ENCODE measurements at regions not wholly inside any gene's neighbourhood (a gene's known extent, or its start where the extent isn't known, plus 50 kb on each side); places are given as distances from the start of the nearest gene placed in this dataset.
"Not testable (repeated sequence)": the region's sequence is repeated elsewhere in the genome, so short reads cannot be mapped to it uniquely, and the experiment has no call there.

DNA sequence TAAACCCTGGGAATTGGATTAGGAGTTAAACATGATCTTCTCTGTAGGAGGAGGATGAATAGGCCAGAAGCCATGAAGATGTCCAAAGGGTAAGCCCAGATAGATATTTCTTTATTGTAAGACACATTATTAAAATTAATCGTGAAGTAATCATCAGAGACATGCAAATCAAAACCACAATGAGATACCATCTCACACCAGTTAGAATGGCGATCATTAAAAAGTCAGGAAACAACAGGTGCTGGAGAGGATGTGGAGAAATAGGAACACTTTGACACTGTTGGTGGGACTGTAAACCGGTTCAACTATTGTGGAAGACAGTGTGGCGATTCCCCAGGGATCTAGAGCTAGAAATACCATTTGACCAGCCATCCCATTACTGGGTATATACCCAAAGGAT is 741.2 kb upstream of the ZNF608 start:
- not testable (repeated sequence) for DNase-seq

DNA sequence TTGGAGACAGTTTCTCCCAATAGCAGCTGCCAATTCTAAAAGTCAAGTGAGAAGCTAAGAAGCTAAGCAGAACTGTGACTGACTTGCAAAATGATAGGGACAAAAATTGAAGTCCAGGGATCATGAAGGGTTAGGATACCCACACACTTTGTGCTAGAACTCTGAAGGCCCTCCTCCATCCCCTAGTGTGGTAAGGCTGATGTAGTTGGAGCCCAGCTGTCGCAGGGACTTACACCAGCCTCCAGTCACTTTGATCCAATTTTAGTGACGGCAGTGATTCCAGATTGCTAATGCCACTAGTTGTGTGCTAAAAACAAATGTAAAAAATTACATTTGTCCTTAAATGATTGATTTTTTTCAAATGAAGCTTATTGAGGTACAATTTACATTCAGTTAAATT is 742.7 kb upstream of the ZNF608 start:
- DNase-seq, result no peak

DNA sequence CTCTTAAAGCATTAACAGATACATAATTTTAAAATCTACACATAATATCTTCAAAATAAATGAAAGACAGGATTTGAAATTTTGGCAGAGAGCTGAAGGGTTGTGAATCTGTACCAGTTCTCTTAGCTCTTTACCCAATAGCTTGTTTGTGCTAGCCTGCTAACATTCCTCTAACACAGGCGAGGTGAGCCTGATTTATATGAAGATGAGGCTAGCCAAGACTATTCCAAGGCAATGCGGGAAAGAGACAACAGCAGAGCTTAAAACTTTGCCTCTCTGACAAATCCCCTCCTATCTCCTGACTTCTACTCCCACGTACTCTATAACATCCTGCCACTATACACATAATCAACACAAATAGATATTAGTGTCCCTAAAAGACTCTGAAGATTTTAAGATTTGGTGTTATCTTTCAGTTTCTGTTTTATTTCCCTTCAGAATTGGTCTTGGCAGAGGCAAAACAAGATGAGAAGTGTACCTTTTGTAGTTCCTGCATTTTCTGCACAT is 745.6 kb upstream of the ZNF608 start:
- DNase-seq, result no peak

DNA sequence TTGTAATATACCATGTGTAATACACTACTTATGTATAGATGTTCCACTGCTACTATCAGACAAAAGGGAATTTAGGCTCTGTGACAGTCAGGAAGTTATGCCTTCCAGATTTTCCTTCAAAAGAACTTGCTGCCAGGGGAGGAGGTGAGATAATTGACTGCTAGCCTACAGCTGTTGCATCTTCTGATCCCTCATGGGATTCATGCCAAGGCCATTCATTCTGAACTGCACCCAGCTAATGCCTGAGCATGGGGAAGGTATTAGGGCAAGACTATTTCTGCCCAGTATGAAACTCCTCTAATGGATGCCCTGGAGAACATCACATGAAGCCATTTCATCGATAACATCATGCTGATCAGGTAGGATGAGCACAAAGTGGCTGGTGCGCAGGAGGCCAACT is 746.5 kb upstream of the ZNF608 start:
- no peak for DNase-seq

DNA sequence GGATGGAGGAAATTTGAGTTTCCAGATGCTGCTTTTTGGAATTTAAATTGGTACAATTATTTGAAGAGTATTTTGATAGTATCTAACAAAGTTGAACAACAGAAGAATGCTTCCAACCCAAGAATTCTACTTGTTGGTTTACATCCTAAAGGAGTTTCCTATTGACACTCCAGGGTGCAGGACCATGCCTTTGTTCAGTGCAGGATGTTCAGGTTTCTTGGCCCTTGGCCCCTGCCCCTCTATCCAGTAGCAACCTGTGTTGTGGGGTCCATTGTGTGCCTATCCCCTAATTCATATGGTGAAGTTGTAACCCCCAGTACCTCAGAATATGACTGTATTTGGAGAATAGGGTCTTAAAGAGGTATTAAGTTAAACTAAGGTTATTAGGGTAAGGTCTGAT is 750.0 kb upstream of the ZNF608 start:
- no peak for DNase-seq

DNA sequence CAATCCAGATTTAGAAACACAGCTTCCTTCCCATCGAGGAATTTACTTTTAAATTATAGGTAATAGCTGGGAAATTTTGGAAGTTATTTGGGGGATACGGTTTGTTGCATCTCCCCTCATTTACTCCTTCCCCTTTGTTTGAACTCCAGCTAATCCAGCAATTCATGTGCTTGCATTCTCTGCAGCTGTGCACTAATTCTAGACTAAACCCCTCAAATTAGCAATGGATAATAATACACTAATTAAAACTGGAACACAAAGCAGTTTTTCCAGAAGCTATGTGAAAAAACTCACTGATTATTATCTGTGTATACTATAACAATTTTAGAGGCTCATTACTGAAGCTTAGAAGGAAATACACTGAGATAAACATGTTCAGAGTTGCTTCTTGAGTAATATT is 751.2 kb upstream of the ZNF608 start:
- DNase-seq, result no peak

DNA sequence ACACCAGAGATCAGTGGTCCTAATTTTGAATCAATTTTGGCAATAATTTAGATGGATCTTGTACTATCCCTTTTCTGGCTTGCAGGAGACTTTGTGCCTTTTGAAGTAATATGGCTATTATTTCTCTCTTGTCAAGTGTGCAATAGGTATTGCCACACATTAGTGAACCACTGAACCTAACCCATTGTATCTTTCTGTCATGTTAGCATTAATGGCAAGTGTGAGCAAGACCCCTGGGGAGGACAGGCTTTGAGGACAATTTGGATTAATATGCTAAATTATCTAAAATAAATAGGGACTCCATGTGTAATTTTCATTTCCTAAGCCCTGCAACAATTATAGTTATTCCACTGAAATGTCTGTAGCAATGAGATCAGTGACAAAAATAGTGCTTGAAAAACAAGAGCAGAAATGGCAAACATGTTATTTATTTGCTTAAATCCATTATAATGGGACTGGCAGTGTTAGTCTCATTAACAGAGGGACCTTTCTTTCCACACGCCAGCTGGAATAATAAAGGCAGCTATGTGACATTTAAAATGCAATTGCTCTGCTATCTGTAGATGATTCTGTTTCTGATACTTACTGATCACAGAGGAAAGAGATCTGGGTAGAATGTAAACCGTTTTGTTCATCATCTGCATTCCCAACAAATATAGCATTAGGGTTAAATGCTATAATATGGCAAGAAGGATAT is 753.3 kb upstream of the ZNF608 start:
- DNase-seq, result peak; percentile 28 to 72

DNA sequence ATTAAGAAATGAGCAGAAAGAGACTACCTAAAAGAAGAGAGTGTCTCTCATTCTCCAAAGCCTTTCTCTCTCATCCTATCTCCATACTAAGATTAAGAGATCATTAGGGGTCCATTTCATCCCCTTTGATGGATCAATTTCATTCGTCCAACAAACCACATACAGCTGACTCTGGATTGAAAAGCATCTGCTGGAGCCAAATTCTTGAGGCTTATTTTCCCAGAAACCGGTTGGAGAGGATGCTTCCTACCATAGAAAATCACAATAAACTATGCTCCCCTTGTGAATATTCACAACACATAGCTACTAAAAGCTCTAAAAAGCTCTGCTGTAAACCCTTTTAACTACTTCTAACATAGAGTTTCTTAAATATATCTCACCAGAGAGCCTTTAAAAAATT is 755.0 kb upstream of the ZNF608 start:
- DNase-seq, result no peak

DNA sequence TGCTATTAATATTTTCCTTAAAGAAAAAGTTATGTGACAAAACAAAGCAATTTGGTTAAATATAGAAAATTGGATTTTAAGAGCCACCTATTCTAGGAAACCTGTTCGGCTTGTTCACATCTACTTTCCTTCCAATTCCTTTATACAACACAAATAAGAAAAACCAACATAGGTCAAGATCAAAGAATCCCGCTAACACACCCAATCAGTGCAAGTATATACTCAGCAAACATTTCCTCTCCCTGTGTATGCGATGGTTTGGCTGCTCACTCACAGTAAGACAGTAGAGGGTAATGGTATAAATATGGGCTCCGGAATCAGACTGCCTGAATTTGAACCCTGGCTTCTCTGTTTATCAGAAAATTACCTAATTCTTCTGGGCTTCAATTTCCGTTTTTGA is 757.5 kb upstream of the ZNF608 start:
- DNase-seq, result no peak

DNA sequence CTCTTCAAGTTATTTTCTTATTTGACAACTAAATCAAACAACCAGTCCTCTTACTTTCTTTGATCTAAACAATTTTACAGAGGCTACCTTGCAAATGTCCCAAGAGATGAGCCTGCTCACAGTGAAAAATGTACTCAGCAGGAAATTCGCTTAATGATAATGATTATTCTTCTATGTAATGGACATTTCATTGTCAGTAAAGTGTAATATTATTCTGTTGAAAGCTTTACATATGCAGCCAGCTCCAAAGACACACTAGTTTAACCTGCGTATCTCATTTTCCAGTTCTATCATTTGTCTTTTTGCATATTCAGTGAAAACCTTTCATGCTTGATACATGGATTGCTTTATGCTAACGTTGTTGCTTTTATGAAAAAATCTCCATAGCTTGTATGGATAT is 758.7 kb upstream of the ZNF608 start:
- no peak for DNase-seq

DNA sequence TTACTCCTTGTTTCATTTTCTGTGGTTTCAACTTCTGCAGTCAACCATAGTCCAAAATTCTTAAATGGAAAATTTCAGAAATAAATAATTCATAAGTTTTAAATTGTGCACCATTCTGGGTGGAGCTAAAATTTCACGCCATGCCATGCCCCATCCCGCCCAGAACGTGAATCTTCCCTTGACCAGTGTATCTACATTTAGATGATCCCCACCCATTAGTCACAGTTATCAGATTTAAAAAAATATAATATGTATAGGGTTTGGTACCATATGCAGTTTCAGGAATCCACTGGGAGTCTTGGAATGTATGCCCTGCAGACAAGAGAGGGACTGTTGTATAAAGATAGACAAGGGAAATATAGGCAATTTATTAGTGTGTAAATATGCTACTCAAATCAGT is 759.7 kb upstream of the ZNF608 start:
- DNase-seq, result no peak

DNA sequence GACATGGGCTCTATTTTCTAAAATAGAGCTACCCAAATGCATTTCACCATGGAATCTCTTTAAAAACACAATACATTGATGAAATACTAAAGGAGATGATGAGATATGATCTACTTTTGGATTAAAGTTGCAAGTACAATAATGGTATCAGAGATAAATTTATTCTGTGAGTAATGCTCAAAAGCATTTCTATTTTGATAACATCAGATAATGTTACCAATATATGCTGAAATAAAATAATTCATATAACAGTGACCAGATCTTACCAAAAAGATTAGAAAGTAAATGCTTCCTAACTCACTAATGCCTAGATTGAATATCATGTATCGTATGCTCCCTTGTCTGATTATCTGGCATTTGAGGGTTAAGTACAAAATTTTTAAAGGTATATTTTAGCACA is 761.8 kb upstream of the ZNF608 start:
- no peak for DNase-seq

DNA sequence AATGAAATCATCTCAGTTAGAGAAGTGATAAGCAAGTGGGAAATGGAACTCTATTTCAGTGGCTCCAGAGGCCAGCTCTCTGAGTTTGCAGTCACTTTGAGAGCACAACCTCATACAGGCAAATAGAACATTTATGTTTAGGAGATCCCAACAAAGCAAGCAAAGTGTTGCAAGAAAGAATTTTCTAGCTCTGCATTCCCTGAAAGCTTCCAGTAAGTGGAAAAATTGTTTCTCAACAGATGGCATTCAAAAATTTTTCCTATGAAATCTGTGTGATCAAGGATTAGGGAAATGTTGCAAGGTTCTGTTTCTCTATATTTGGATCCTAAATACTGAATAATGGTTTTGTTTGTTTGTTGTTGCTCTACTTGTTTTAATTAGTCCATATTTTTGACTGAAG is 764.2 kb upstream of the ZNF608 start:
- no peak for DNase-seq

DNA sequence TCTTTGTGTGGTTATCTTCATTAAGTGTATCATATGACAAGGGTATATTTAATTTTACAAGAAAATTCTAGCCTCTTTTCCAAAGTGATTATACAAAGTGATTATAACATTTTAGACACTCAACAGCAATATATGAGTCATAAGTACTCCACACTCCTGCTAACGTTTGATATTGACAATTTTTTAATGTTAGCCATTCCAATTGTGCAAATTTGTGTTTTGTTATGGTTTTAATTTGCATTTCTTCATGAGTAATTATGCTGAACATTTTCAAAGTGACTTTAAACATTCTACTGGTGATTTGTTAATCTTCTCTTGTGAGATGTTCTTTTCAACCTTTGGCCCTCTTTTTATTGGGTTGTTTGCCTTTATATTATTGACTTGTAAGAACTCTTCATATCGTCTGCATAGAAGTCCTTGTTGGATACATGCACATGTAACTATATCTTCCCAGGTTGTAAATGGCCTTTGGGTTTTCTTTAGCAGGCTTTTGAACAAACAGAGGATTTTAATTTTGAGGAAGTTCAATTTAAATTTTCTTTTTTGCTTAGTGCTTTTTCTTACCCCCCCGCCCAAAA is 771.6 kb upstream of the ZNF608 start:
- DNase-seq, result no peak

DNA sequence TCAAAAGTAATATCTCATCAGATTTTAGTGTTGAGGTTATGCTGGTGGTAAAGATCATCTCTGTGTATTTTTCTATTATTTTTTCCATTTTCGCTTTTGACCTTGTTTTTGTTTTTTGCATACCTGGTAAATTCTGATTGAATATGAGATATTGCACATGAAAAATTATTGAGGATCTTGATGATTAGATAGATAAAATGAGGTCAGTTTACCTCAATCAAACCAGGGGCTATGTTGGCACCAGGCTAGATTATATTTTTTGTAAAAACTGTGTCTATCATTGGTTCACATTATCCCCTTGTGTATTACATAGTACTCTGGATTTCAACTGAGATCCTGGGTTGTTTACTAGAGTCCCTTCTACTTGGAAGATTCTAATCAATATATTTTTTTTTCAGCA is 774.9 kb upstream of the ZNF608 start:
- DNase-seq, result no peak

DNA sequence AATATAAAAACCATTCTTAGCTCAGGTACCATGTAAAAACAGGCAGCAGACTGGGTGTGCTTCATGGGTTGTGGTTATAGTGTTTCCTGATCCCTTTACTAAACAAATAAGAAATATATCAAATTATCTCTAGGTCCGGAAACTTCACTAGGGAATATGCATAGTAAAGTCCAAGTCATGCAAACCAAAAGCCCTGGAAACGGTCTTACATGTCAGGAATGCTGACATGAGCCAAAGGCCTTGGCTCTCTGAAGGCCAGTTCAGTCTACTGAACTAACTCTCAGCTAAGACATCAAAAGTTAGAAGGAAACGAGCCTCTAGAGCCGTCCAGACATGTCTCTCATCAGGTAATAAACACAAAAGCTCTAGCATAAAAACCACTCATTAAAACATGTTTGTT is 778.9 kb upstream of the ZNF608 start:
- DNase-seq, result no peak

DNA sequence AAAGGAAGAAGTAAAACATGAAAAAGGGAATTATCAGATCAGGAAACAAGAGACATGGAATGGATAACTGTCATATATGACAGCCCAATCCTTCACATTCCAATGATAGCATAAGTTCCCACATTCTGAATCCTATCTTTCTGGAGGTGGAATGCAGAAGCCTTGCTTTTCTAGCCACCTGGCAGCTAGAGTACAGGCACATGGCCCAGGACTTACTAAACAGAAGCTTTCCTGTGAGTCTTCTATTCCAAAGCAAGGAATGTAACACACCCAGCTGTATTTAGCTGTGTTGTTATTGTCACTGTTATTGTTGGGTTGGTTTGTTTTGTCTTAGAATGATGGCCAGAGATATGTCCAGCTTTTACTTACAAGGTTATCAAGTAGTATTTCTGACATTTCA is 780.5 kb upstream of the ZNF608 start:
- DNase-seq, result peak in 1 of 2 experiments; percentile 0

DNA sequence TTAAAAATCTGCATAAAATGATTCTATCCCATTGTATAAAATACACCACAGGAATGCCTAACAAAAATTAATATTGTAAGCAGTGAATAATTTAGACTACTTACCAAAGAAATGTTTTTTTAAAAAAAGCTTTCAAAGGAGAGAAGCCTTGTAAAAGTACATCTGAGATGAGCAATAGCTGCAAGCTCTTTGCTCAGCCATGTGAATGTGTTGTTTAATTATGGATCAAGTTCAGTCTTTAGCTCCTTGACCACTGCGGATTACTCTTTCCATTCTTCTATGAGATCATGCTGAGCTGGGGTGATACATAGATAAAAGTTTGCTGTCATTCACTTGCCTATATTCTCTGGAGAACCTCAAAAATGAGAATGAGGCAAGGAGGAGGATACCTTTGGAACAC is 782.4 kb upstream of the ZNF608 start:
- DNase-seq, result no peak

DNA sequence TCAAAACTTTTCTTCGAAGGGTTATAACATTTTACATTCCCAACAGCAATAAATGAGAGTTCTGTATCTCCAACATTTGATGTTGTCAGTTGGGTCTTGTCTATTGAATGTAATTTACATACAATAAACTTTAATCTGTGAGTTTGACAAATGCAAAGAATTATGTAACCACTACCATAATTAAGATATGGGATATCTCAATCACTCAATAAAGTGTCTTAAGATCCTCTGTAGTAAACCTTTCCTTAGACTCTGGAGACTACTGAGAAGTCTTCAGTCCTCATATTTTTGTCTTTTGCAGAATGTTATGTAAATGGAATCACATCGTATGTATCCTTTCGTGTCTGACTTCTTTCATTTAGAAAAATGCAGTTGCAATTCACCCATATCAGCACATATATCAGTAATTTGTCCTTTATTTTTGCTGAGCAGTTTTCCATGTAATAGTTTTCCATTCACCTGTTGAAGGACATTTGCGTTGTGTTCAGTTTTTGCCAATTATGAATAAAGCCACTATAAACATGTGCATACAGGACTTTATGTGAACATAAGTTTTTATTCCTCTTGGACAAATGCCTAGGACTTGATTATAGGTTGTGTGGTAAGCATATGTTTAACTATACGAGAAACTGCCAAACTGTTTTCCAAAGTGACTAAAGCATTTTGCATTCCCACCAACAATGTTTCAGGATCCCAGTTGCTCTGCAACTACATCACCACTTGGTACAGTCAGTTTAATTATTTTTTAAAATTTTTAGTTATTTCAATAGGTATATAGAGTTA is 784.6 kb upstream of the ZNF608 start:
- no peak for DNase-seq

DNA sequence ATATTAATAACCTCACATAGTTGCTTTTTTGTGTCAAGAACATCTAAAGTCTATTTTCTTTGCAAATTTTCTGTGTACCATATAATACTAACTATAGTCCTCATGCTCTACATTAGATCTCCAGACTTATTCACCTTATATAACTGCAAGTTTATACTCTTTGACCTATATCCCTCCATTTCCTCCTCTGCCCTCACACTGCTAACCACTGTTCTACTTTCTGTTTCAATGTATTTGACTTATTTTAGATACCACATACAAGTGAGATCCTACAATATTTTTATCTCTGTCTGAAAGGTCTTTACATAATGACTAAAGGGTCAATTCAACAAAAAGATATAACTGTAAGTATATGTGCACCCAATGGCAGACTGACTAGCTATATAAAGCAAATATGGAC is 789.7 kb upstream of the ZNF608 start:
- no peak for DNase-seq

DNA sequence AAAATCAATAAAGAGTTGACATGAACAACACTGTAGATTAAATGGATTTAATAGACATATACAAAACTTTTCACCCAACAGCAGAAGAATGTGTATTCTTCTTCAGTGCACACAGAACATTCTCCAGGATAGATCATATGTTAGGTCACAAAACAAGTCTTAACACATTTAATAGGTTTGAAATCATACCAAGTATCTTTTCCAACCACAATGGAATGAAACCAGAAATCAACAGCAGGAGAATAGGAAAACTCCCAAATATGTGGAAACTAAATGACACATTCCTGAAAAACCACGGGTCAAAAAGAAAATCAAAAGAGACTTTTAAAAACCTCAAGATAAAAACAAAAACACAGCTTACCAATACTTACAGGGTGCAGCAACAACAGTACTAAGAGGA is 790.1 kb upstream of the ZNF608 start:
- no peak for DNase-seq

DNA sequence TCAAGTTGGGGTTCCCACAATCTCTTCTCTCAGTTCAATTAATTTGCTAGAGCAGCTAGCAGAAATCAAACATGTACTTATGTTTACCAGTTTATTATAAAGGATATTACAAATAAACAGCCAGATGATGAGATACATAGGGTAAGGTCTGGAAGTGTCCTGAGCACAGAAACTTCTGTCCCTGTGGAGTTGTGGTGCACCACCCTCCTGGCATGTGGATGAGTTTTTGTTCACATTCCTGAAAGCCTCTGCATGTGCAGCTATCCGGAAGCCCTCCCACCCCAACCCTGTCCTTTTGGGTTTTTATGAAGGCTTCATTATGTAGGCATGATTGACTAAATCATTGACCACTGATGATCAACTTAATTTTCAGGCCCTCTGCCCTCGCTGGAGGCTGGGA is 791.2 kb upstream of the ZNF608 start:
- no peak for DNase-seq

DNA sequence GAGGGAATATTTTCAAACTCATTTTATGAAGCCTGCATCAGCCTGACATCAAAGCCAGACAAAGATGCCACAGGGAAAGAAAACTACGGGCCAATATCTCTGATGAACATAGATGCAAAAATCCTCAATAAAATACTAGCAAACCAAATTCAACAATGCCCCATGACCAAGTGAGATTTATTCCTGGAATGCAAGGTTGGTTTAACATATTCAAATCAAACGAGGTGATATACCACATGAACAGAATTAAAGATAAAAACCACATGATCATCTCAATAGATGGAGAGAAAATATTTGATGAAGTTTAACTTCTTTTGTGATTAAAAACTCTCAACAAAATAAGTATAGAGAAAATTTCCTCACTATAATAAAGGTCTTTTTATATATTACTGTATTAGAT is 792.0 kb upstream of the ZNF608 start:
- no peak for DNase-seq

DNA sequence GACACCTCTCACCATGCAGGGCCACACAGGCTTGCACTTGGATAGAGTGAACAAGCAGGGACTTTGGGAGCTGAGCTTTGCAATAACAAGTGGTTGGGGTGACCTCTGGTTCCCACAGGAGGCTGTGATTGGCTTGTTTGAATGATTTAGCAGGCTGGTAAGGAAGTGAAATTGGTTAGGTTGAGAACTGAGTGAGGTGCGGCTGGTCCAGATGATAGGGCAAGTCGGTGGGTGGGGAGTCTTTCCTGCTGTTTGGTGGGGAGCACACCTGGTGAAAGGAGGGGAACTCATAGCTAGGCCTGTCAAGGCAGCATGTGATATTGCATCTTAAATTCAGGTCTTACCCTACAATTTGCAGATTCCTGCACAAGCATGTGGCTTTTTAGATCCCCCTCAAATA is 794.6 kb upstream of the ZNF608 start:
- no peak for DNase-seq
